ENCODE measurements at regions not wholly inside any gene's neighbourhood (a gene's known extent, or its start where the extent isn't known, plus 50 kb on each side); places are given as distances from the start of the nearest gene placed in this dataset.

- Histone ChIP-seq H3K27me3 (ENCODE audit: control insufficient read depth, insufficient read depth, low read length) (no peaks in the 10 kb centered on the region), H3K4me3 (ENCODE audit: low read depth, low read length) (no peak overlapping the region), H3K36me3 (ENCODE audit: control insufficient read depth, insufficient read depth, low read length) (no peaks in the 10 kb centered on the region)
- TF ChIP-seq, protein P1, sequence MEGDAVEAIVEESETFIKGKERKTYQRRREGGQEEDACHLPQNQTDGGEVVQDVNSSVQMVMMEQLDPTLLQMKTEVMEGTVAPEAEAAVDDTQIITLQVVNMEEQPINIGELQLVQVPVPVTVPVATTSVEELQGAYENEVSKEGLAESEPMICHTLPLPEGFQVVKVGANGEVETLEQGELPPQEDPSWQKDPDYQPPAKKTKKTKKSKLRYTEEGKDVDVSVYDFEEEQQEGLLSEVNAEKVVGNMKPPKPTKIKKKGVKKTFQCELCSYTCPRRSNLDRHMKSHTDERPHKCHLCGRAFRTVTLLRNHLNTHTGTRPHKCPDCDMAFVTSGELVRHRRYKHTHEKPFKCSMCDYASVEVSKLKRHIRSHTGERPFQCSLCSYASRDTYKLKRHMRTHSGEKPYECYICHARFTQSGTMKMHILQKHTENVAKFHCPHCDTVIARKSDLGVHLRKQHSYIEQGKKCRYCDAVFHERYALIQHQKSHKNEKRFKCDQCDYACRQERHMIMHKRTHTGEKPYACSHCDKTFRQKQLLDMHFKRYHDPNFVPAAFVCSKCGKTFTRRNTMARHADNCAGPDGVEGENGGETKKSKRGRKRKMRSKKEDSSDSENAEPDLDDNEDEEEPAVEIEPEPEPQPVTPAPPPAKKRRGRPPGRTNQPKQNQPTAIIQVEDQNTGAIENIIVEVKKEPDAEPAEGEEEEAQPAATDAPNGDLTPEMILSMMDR (IDR thresholded peaks at IDR 0.05; ENCODE audit: insufficient read depth, low read length, poor library complexity, severe bottlenecking) = no peak
- no peak for DNase-seq (ENCODE audit: low read depth)
Observed at GRCh38 chr6:14328163-14328562, 210.6 kb downstream of the CD83 start.

DNA sequence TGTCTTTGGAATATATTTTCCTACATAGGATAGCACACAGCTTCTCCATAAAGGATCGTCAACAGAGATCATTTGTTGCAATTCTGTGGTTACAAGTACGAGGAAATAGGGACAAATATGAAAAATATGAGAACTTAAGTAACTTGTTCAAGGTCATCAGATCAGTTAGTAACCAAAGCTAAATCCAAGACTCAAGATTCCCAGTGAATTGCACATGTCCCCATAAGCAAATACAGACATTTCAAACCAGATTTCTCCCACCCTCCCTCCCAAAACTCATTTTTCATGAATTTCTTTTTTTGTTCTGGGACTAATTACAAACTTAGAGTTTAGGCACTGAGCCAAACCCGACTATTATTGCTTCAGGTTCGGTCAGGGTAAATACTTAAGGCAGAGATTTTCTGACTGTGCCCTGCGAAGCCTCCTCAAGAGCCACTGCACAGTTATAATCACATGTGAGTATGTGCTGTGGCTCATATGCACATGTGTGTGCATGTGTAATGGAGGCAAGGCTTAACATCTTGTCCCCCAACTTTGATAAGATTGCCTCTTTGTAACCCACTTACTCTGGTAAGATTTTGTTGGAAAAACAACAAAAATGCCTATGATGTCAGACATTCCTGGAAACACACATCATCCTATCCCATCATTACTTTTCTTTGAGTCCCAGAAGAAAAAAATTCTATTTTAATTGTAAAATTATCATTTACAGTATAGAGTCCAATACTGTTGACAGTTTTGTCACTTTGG is 216.2 kb downstream of the CD83 start:
- TF ChIP-seq, protein P1 (IDR thresholded peaks at IDR 0.05; ENCODE audit: insufficient read depth, low read length, poor library complexity, severe bottlenecking) = no peak
- Histone ChIP-seq H3K27me3 (ENCODE audit: control insufficient read depth, insufficient read depth, low read length) (no peaks in the 10 kb centered on the region), H3K36me3 (ENCODE audit: control insufficient read depth, insufficient read depth, low read length) (no peaks in the 10 kb centered on the region), H3K4me3 (ENCODE audit: low read depth, low read length) (no peak overlapping the region)
- DNase-seq (ENCODE audit: low read depth) = no peak

GRCh38 chr6:14335071-14335470 is 217.5 kb downstream of the CD83 start:
- Histone ChIP-seq H3K27me3 (ENCODE audit: control insufficient read depth, insufficient read depth, low read length) (no peaks in the 10 kb centered on the region), H3K4me3 (ENCODE audit: low read depth, low read length) (no peak overlapping the region), H3K36me3 (ENCODE audit: control insufficient read depth, insufficient read depth, low read length) (no peaks in the 10 kb centered on the region)
- DNase-seq (ENCODE audit: low read depth) = no peak
- TF ChIP-seq, protein P1 (IDR thresholded peaks at IDR 0.05; ENCODE audit: insufficient read depth, low read length, poor library complexity, severe bottlenecking) = no peak

GRCh38 chr6:14337152-14337551 is 219.6 kb downstream of the CD83 start:
- Histone ChIP-seq H3K4me3 (ENCODE audit: low read depth, low read length) (no peak overlapping the region), H3K27me3 (ENCODE audit: control insufficient read depth, insufficient read depth, low read length) (no peaks in the 10 kb centered on the region), H3K36me3 (ENCODE audit: control insufficient read depth, insufficient read depth, low read length) (no peaks in the 10 kb centered on the region)
- TF ChIP-seq, protein P1 (IDR thresholded peaks at IDR 0.05; ENCODE audit: insufficient read depth, low read length, poor library complexity, severe bottlenecking) = no peak
- DNase-seq (ENCODE audit: low read depth) = no peak

DNA sequence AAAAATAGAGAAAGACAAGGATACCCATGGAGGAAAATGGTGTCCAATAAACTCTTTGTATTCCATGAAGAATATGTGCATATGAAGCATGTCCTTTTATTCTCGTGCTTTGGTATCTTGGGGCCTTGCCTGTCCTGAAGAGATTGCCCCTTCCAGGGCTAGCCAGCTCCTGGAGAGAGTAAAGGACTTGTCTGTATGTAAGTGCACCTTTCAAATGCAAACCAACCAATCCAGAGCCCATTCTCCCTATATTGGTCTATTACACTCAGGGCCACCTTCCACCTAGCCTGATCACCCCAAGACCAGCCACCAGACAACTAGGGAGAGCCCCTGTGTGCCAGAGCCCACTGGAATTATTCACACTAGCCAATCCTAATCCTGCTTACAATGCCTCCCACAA is 221.6 kb downstream of the CD83 start:
- no peak for DNase-seq (ENCODE audit: low read depth)
- Histone ChIP-seq H3K36me3 (ENCODE audit: control insufficient read depth, insufficient read depth, low read length) (no peaks in the 10 kb centered on the region), H3K4me3 (ENCODE audit: low read depth, low read length) (no peak overlapping the region), H3K27me3 (ENCODE audit: control insufficient read depth, insufficient read depth, low read length) (no peaks in the 10 kb centered on the region)
- TF ChIP-seq, protein P1 (IDR thresholded peaks at IDR 0.05; ENCODE audit: insufficient read depth, low read length, poor library complexity, severe bottlenecking) = no peak
